Brain microvascular endothelial cell (primary cell): ENCODE measurements at regions not wholly inside any gene's neighbourhood (a gene's known extent, or its start where the extent isn't known, plus 50 kb on each side); places are given as distances from the start of the nearest gene placed in this dataset.
"Not testable (repeated sequence)": the region's sequence is repeated elsewhere in the genome, so short reads cannot be mapped to it uniquely, and the experiment has no call there.

Experiments used
- DNase-seq: peaks from one replicate; pipeline ENCODE4 v3.0.0-alpha.2; 2020
- H3K27ac ChIP-seq: fragments of 250-450 bp; sonication (Bioruptor Pico); 2 replicates; pipeline ENCODE4 v1.5.1; 2020; ENCODE audit warnings: mild to moderate bottlenecking, moderate library complexity
- H3K27me3 ChIP-seq: fragments of 250-450 bp; sonication (Bioruptor Pico); replicated peaks from 2 replicates; pipeline ENCODE4 v1.5.1; 2020; ENCODE audit warnings: mild to moderate bottlenecking
- H3K36me3 ChIP-seq: fragments of 250-450 bp; sonication (Bioruptor Pico); replicated peaks from 2 replicates; pipeline ENCODE4 v1.5.1; 2020; ENCODE audit warnings: mild to moderate bottlenecking
- H3K4me3 ChIP-seq: 2 replicates; pipeline ENCODE4 v1.5.1; 2011; ENCODE audit warnings: low read depth, mild to moderate bottlenecking, control low read depth, low read length, moderate library complexity
- in situ Hi-C: cut with HindIII; loops from 2 replicates; pipeline ENCODE4 v1.10.0; 2017; ENCODE audit warnings: low sequenced_read_pairs, low pct_ligation_motif_present
- TF ChIP-seq, protein P1 (sequence below): IDR thresholded peaks from 2 replicates; pipeline ENCODE4 v1.5.1; 2011; ENCODE audit warnings: low read depth, mild to moderate bottlenecking, moderate library complexity, low read length, control low read depth, inconsistent platforms; ENCODE audit errors: missing control alignments

- H3K4me3 ChIP-seq, DNase-seq, in situ Hi-C loops: not testable (repeated sequence)
Measured at GRCh38 chr1:273772-274171, 177.7 kb downstream of the OR4F29 start.

DNA sequence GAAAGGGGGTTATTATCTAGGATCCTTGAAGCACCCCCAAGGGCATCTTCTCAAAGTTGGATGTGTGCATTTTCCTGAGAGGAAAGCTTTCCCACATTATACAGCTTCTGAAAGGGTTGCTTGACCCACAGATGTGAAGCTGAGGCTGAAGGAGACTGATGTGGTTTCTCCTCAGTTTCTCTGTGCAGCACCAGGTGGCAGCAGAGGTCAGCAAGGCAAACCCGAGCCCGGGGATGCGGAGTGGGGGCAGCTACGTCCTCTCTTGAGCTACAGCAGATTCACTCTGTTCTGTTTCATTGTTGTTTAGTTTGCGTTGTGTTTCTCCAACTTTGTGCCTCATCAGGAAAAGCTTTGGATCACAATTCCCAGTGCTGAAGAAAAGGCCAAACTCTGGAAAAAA lies 183.7 kb downstream of the OR4F29 start:
- in situ Hi-C loops, H3K36me3 ChIP-seq, H3K27me3 ChIP-seq, H3K4me3 ChIP-seq, H3K27ac ChIP-seq: not testable (repeated sequence)
- DNase-seq: peak; percentile 75
- TF ChIP-seq, protein P1, sequence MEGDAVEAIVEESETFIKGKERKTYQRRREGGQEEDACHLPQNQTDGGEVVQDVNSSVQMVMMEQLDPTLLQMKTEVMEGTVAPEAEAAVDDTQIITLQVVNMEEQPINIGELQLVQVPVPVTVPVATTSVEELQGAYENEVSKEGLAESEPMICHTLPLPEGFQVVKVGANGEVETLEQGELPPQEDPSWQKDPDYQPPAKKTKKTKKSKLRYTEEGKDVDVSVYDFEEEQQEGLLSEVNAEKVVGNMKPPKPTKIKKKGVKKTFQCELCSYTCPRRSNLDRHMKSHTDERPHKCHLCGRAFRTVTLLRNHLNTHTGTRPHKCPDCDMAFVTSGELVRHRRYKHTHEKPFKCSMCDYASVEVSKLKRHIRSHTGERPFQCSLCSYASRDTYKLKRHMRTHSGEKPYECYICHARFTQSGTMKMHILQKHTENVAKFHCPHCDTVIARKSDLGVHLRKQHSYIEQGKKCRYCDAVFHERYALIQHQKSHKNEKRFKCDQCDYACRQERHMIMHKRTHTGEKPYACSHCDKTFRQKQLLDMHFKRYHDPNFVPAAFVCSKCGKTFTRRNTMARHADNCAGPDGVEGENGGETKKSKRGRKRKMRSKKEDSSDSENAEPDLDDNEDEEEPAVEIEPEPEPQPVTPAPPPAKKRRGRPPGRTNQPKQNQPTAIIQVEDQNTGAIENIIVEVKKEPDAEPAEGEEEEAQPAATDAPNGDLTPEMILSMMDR: peak; percentile 63

More at GRCh38 chr1:273772-274171, 177.7 kb downstream of the OR4F29 start:
- not testable (repeated sequence) for H3K27ac ChIP-seq, H3K36me3 ChIP-seq, H3K27me3 ChIP-seq
